WTC11 (cell line): ENCODE measurements at regions not wholly inside any gene's neighbourhood (a gene's known extent, or its start where the extent isn't known, plus 50 kb on each side); places are given as distances from the start of the nearest gene placed in this dataset.

Experiments used
- ATAC-seq: fragments of 200-7000 bp; cut with Tn5 transposase; 2 replicates; pipeline ENCODE4 v1.10.0; 2021; ENCODE audit warnings: mild to moderate bottlenecking, moderate library complexity
- CTCF ChIA-PET: fragments of 300-600 bp; sonication (Branson Sonifier 250); formaldehyde crosslinking; loops from one replicate; lab custom pipeline; 2021; ENCODE audit warnings: antibody characterized with exemption; lab: Charles Lee
- POLR2A ChIA-PET: fragments of 350-600 bp; sonication (Branson Sonifier 250); formaldehyde crosslinking; loops from one replicate; lab custom pipeline; 2021; ENCODE audit warnings: antibody characterized with exemption; lab: Charles Lee
- DNase-seq: peaks from one replicate; pipeline ENCODE4 v3.0.0; 2021; ENCODE audit warnings: low spot score
- H3K27ac Mint-ChIP-seq: 2 replicates; pipeline ENCODE4 v1.8.0; 2021; ENCODE audit warnings: mixed read lengths
- H3K27me3 Mint-ChIP-seq: 2 replicates; pipeline ENCODE4 v1.8.0; 2021; ENCODE audit warnings: low read depth, mild to moderate bottlenecking, moderate library complexity, mixed read lengths
- H3K36me3 Mint-ChIP-seq: 2 replicates; pipeline ENCODE4 v1.8.0; 2021; ENCODE audit warnings: mixed read lengths
- H3K4me1 Mint-ChIP-seq: 2 replicates; pipeline ENCODE4 v1.8.0; 2022; ENCODE audit warnings: mixed read lengths
- H3K4me3 Mint-ChIP-seq: 2 replicates; pipeline ENCODE4 v1.8.0; 2021; ENCODE audit warnings: mild to moderate bottlenecking, moderate library complexity, mixed read lengths
- H3K9me3 Mint-ChIP-seq: 2 replicates; pipeline ENCODE4 v1.8.0; 2021; ENCODE audit warnings: mixed read lengths
- ATF1 ChIP-seq: sonication (generic); formaldehyde crosslinking; IDR thresholded peaks from 2 replicates; pipeline ENCODE4 v1.8.1; 2023; ENCODE audit warnings: mild to moderate bottlenecking, moderate library complexity, missing genetic modification reagents
- CREB1 ChIP-seq: sonication (generic); formaldehyde crosslinking; IDR thresholded peaks from 2 replicates; pipeline ENCODE4 v1.8.0; 2023; ENCODE audit warnings: mild to moderate bottlenecking, missing genetic modification reagents
- CREM ChIP-seq: sonication (generic); formaldehyde crosslinking; IDR thresholded peaks from 2 replicates; pipeline ENCODE4 v1.8.1; 2022; ENCODE audit warnings: mild to moderate bottlenecking, missing genetic modification reagents, moderate library complexity
- EMX1 ChIP-seq: fragments of 250-450 bp; sonication (Bioruptor Pico); IDR thresholded peaks from 2 replicates; pipeline ENCODE4 v1.8.0; 2021; ENCODE audit warnings: mild to moderate bottlenecking
- FOXP1 ChIP-seq: sonication (generic); formaldehyde crosslinking; IDR thresholded peaks from 2 replicates; pipeline ENCODE4 v1.8.0; 2022; ENCODE audit warnings: missing genetic modification reagents, mild to moderate bottlenecking, moderate library complexity, borderline replicate concordance
- MXD4 ChIP-seq: fragments of 250-450 bp; sonication (Bioruptor Pico); IDR thresholded peaks from 2 replicates; pipeline ENCODE4 v1.8.0; 2021; ENCODE audit warnings: mild to moderate bottlenecking, moderate library complexity, borderline replicate concordance
- NFATC4 ChIP-seq: fragments of 250-450 bp; sonication (Bioruptor Pico); IDR thresholded peaks from 2 replicates; pipeline ENCODE4 v1.9.0; 2021; ENCODE audit warnings: mild to moderate bottlenecking
- SOX15 ChIP-seq: fragments of 250-450 bp; sonication (Bioruptor Pico); IDR thresholded peaks from 2 replicates; pipeline ENCODE4 v1.9.0; 2021; ENCODE audit warnings: mild to moderate bottlenecking
- ZMAT4 ChIP-seq: fragments of 250-450 bp; sonication (Bioruptor Pico); IDR thresholded peaks from 2 replicates; pipeline ENCODE4 v1.9.0; 2021; ENCODE audit warnings: mild to moderate bottlenecking
- ZNF281 ChIP-seq: sonication (generic); formaldehyde crosslinking; IDR thresholded peaks from 2 replicates; pipeline ENCODE4 v1.8.0; 2023; ENCODE audit warnings: mild to moderate bottlenecking, missing genetic modification reagents
- ZNF512 ChIP-seq: sonication (generic); formaldehyde crosslinking; IDR thresholded peaks from 2 replicates; pipeline ENCODE4 v1.8.1; 2022; ENCODE audit warnings: missing genetic modification reagents, borderline replicate concordance
- ZNF671 ChIP-seq: fragments of 250-450 bp; sonication (Bioruptor Pico); IDR thresholded peaks from 2 replicates; pipeline ENCODE4 v1.8.0; 2021; ENCODE audit warnings: mild to moderate bottlenecking
- TF ChIP-seq, protein P1 (sequence below): sonication (generic); formaldehyde crosslinking; IDR thresholded peaks from 2 replicates; pipeline ENCODE4 v1.8.1; 2022; ENCODE audit warnings: mild to moderate bottlenecking, moderate library complexity, missing genetic modification reagents
- TF ChIP-seq, protein P2 (sequence below): sonication (generic); formaldehyde crosslinking; IDR thresholded peaks from 2 replicates; pipeline ENCODE4 v1.8.1; 2023; ENCODE audit warnings: mild to moderate bottlenecking, missing genetic modification reagents

DNA sequence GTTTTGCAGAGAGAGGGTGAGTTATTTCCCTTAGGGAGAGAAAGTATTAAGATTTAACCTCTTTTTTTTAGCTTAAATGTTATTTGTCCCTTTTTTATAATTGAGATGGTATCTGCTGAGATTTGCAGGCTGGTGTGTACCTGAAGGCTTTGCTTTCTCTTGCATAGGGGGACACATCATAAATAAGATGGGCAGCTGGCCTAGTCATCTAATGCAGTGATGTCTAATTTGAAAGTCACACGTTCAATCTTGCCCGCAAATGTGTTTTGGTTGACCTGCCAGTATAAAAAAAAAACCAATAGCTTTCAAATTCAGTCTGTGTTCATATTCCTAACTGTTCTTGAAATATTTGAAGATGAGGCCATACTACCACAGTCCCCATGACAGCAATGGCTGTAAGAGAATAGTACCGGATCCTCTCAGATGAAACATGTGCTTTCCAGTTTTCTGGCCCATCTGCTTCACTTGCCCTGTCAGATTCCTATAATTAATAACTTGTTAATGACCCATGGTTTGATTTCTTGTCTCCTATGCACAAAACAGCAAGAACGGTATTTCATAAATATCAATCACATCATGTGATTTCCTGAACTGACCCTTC lies 914.2 kb downstream of the IPMK start (continued):
- TF ChIP-seq ZNF512 (CRISPR knock-in tag), result no peak
- no peak for TF ChIP-seq SOX15 (CRISPR knock-in tag)
- no peak for TF ChIP-seq ZMAT4 (CRISPR knock-in tag)

GRCh38 chr10:57351076-57351475 lies 916.6 kb downstream of the IPMK start:
- Mint-ChIP-seq H3K4me3 (no peak overlapping the region), H3K9me3 (peaks cover 53% of the 10 kb centered on the region), H3K4me1 (no peaks in the 10 kb centered on the region), H3K36me3 (peaks cover 9% of the 10 kb centered on the region), H3K27me3 (no peaks in the 10 kb centered on the region), H3K27ac (no peak overlapping the region)
- peak; percentile 34; the same call in 1 of the 2 replicates for ATAC-seq
- no peak for DNase-seq
- ChIA-PET POLR2A (no interaction called here), CTCF (no interaction called here)
- TF ChIP-seq FOXP1 (CRISPR knock-in tag) (no peak), ZMAT4 (CRISPR knock-in tag) (no peak), CREB1 (CRISPR knock-in tag) (no peak), NFATC4 (CRISPR knock-in tag) (no peak)

DNA sequence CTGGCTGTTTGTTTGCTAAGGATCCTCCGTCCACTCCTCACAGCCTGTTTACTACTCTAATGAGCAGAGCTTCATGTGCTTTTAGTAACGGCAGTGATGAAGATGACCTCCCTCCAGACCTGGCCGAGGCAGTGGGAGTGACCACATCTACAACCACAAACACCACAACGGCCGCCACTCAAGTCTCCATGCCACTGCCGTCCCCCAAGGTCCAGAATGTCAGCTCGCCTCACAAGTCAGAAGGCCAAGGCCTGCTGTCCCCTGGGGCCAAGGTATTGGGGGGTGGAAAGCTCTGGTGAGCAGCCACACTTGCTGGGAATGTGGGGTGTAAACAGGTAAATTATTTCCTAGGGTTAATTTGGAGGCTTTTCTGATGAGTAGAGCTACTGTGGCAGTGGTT lies 926.4 kb downstream of the IPMK start:
- Mint-ChIP-seq H3K27me3 (no peaks in the 10 kb centered on the region; the same call in 1 of the 2 replicates), H3K27ac (no peak overlapping the region), H3K9me3 (peaks cover 48% of the 10 kb centered on the region), H3K4me1 (no peaks in the 10 kb centered on the region), H3K36me3 (peaks cover 47% of the 10 kb centered on the region), H3K4me3 (no peak overlapping the region)
- TF ChIP-seq ZNF671 (CRISPR knock-in tag) (no peak), ZNF281 (CRISPR knock-in tag) (no peak), ATF1 (CRISPR knock-in tag) (no peak), EMX1 (CRISPR knock-in tag) (no peak), CREM (CRISPR knock-in tag) (no peak), MXD4 (CRISPR knock-in tag) (no peak)
- TF ChIP-seq, protein P1, sequence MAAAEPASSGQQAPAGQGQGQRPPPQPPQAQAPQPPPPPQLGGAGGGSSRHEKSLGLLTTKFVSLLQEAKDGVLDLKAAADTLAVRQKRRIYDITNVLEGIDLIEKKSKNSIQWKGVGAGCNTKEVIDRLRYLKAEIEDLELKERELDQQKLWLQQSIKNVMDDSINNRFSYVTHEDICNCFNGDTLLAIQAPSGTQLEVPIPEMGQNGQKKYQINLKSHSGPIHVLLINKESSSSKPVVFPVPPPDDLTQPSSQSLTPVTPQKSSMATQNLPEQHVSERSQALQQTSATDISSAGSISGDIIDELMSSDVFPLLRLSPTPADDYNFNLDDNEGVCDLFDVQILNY (CRISPR knock-in tag), result no peak
- TF ChIP-seq, protein P2, sequence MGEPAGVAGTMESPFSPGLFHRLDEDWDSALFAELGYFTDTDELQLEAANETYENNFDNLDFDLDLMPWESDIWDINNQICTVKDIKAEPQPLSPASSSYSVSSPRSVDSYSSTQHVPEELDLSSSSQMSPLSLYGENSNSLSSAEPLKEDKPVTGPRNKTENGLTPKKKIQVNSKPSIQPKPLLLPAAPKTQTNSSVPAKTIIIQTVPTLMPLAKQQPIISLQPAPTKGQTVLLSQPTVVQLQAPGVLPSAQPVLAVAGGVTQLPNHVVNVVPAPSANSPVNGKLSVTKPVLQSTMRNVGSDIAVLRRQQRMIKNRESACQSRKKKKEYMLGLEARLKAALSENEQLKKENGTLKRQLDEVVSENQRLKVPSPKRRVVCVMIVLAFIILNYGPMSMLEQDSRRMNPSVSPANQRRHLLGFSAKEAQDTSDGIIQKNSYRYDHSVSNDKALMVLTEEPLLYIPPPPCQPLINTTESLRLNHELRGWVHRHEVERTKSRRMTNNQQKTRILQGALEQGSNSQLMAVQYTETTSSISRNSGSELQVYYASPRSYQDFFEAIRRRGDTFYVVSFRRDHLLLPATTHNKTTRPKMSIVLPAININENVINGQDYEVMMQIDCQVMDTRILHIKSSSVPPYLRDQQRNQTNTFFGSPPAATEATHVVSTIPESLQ, result no peak
- POLR2A ChIA-PET, result no interaction called here
- ATAC-seq (no peak), DNase-seq (no peak)
- CTCF ChIA-PET, result no interaction called here
